ENCODE measurements at regions not wholly inside any gene's neighbourhood (a gene's known extent, or its start where the extent isn't known, plus 50 kb on each side); places are given as distances from the start of the nearest gene placed in this dataset.

DNA sequence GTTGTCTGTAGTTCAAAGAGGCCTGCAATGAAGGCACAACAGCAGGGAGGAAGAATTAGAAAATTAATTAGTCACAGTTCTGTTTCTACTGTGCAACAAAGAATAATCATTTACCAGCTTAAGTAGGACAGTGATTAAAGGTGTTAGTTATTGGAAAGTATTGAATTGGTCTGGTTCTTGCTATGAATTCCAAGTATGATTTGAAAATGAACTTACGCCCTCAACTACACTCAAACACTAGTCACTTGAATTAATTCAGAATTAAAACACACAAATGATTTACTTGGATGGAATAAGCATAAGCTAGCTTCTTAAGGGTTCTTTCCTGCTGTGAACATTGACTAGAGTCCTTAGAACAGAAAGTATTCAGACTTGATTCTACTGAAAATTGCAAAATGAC is 69.9 kb upstream of the EXOC1L start:
- TF ChIP-seq, protein P1, sequence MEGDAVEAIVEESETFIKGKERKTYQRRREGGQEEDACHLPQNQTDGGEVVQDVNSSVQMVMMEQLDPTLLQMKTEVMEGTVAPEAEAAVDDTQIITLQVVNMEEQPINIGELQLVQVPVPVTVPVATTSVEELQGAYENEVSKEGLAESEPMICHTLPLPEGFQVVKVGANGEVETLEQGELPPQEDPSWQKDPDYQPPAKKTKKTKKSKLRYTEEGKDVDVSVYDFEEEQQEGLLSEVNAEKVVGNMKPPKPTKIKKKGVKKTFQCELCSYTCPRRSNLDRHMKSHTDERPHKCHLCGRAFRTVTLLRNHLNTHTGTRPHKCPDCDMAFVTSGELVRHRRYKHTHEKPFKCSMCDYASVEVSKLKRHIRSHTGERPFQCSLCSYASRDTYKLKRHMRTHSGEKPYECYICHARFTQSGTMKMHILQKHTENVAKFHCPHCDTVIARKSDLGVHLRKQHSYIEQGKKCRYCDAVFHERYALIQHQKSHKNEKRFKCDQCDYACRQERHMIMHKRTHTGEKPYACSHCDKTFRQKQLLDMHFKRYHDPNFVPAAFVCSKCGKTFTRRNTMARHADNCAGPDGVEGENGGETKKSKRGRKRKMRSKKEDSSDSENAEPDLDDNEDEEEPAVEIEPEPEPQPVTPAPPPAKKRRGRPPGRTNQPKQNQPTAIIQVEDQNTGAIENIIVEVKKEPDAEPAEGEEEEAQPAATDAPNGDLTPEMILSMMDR (conservative IDR thresholded peaks at IDR 0.05; ENCODE audit: low read length), result no peak
- TF ChIP-seq EZH2phosphoT487 (IDR thresholded peaks at IDR 0.05; ENCODE audit: borderline replicate concordance, low read depth, low read length), result no peak

Measured in OCI-LY7 (cell line).